Epithelial cell of esophagus (primary cell): ENCODE measurements at regions not wholly inside any gene's neighbourhood (a gene's known extent, or its start where the extent isn't known, plus 50 kb on each side); places are given as distances from the start of the nearest gene placed in this dataset.
"Not testable (repeated sequence)": the region's sequence is repeated elsewhere in the genome, so short reads cannot be mapped to it uniquely, and the experiment has no call there.

Experiments used
- DNase-seq: peaks from one replicate; pipeline ENCODE4 v3.0.0; 2010; ENCODE audit warnings: low read depth
- H3K4me3 ChIP-seq: 2 replicates; pipeline ENCODE4 v1.5.1; 2011; ENCODE audit warnings: mild to moderate bottlenecking, low read length, control low read depth
- CTCF ChIP-seq: IDR thresholded peaks from 2 replicates; pipeline ENCODE4 v1.5.1; 2011; ENCODE audit warnings: low read depth, mild to moderate bottlenecking, low read length, control low read depth, inconsistent platforms; ENCODE audit not compliant: insufficient read depth; ENCODE audit errors: missing control alignments

DNA sequence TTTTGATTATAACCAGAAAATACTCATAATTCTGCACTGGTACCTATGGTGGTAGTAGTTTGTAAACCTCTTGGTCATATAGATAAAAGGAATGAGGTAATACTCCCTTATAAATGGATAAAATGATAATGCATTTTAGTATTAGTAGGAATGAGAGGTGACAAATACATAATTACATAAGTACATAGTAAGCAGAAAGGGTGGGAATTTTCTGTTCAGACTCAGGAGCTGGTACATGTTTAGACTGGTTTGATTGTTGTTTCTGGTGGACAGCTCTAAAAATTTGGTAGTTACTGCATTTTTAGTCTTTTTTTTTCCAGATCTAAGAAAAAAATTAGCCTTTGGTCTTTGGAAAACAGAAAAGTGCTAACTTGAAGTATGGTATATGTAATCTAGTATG lies 70.4 kb upstream of the AGA start:
- TF ChIP-seq CTCF: no peak
- DNase-seq: peak; percentile 66
- no peak overlapping the region for H3K4me3 ChIP-seq

DNA sequence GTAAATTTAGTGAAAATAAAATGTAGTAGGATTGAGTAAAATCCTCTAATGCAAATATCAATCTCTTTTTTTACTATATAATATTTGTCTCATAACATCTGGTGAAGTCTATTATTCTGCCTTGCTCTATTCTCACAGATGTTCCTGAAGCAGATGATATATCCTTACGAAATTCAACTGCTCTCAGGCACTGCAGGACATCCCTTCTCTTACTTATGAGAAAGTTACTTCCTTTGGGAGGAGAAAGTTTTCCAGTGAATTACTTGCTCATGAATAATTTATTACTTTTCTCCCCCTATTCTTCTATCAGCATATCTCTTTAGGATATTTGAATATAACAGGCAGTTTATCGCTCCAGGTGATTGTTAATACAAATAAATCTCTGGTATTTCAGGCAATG lies 75.6 kb upstream of the AGA start:
- no peak overlapping the region for H3K4me3 ChIP-seq
- no peak for DNase-seq
- no peak for TF ChIP-seq CTCF

DNA sequence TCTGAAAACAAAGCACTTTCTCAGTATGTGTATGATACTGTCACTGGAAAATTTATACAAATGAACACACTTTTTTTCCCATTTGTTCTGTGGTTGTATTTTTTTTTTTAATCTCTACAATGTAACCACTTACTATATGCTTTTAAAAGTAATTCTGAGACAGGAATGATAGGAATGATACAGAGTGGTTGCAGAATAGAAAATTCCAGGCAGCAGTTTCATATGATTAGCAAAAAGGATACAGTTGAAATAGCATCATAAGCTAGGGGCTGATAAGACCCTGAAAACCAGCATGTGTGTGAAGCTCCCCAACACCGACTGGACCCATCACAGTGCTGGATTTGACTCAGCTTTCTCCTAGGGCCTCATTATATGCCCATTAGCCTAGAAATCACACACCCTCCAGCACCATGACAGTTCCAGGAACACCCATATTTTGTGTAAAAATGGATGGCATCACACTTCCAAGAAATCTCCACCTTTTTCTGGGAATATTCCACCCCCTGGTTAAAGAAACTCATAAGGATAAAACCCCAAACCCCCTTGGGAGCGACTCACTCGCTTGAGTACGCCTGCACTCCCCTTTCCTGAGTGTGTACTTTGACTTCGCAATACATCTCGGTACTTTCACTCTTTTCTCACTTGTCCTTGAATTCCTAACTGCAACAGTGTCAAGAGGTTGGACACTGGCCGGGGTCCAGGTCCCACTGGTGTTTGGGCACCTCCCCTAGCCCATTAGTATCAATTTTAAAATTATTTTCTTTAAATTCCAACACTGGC lies 77.4 kb upstream of the AGA start:
- TF ChIP-seq CTCF: no peak
- H3K4me3 ChIP-seq: no peak overlapping the region
- no peak for DNase-seq

- DNase-seq: no peak
- TF ChIP-seq CTCF: no peak
- no peak overlapping the region for H3K4me3 ChIP-seq
These were observed 86.4 kb upstream of the AGA start for GRCh38 chr4:177528620-177529019.

- H3K4me3 ChIP-seq: no peak overlapping the region
- DNase-seq: no peak
- no peak for TF ChIP-seq CTCF
These were observed 88.3 kb upstream of the AGA start for GRCh38 chr4:177530561-177530960.

DNA sequence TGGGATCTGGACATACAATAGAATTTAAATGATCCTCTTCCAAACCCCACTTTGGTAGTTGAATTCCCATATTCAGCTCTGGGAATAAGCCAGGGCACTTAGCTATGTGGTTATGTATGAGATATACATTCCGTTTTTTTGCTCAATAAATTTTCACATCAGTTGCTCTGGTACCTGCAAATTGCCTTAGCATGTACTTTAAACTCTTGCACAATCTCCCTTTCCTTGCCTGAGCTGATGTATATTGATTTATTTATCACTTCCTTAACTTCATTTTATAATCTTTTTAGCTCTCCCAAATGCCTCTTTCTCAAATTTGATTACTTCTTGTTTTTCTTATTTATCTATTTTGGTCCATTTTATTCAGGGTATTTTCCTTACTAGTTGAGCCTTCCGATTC lies 90.1 kb upstream of the AGA start:
- no peak overlapping the region for H3K4me3 ChIP-seq
- no peak for DNase-seq
- no peak for TF ChIP-seq CTCF

DNA sequence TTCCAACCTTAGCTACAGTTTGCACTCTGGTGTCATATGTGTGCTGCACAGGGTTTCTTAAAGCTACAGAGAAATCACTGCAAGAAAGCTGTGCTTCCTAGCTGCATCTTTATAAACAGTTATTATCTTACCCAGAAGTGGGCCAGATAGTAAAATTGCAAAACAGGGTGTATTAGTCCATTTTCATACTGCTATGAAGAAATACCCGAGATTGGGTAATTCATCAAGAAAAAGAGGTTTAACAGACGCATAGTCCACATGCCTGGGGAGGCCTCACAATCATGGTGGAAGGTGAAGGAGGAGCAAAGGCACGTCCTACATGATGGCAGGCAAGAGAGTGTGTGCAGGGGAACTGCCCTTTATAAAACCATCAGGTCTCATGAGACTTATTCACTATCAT lies 92.6 kb upstream of the AGA start:
- DNase-seq, H3K4me3 ChIP-seq: not testable (repeated sequence)
